ENCODE measurements at regions not wholly inside any gene's neighbourhood (a gene's known extent, or its start where the extent isn't known, plus 50 kb on each side); places are given as distances from the start of the nearest gene placed in this dataset.

- no peak for DNase-seq
These were observed 87.7 kb downstream of the DCK start for GRCh38 chr4:71081192-71081591.

GRCh38 chr4:71093745-71094144 lies 100.3 kb downstream of the DCK start:
- DNase-seq: no peak

- no peak for DNase-seq
These were observed 100.8 kb downstream of the DCK start for GRCh38 chr4:71094201-71094600.

GRCh38 chr4:71095141-71095540 lies 101.7 kb downstream of the DCK start:
- no peak for DNase-seq

GRCh38 chr4:71095545-71095944 lies 102.1 kb downstream of the DCK start:
- no peak for DNase-seq

- peak in 2 of 5 experiments; percentile 12 to 42 for DNase-seq
These were observed 114.3 kb downstream of the DCK start for GRCh38 chr4:71107726-71108125.

- DNase-seq: no peak
These were observed 117.0 kb downstream of the DCK start for GRCh38 chr4:71110499-71110898.

- peak in 1 of 5 experiments; percentile 58 for DNase-seq
These were observed 117.7 kb downstream of the DCK start for GRCh38 chr4:71111133-71111532.

- DNase-seq: no peak
These were observed 119.8 kb downstream of the DCK start for GRCh38 chr4:71113294-71113693.

- no peak for DNase-seq
These were observed 127.5 kb downstream of the DCK start for GRCh38 chr4:71120831-71121524.

GRCh38 chr4:71123951-71124350 lies 130.5 kb downstream of the DCK start:
- no peak for DNase-seq

- no peak for DNase-seq
These were observed 131.7 kb downstream of the DCK start for GRCh38 chr4:71125137-71125536.

GRCh38 chr4:71126719-71127118 lies 133.3 kb downstream of the DCK start:
- DNase-seq: no peak

GRCh38 chr4:71130827-71131603 lies 137.6 kb downstream of the DCK start:
- DNase-seq: no peak

GRCh38 chr4:71132486-71132885 lies 139.0 kb downstream of the DCK start:
- DNase-seq: no peak

GRCh38 chr4:71133491-71133890 lies 140.0 kb downstream of the DCK start:
- DNase-seq: no peak

GRCh38 chr4:71136071-71136470 lies 142.6 kb downstream of the DCK start:
- DNase-seq: no peak

GRCh38 chr4:71138007-71138615 lies 144.7 kb downstream of the DCK start:
- no peak for DNase-seq

- DNase-seq: no peak
These were observed 147.1 kb downstream of the DCK start for GRCh38 chr4:71140563-71140962.

- DNase-seq: peak in 1 of 5 experiments; percentile 9
These were observed 147.7 kb downstream of the DCK start for GRCh38 chr4:71141125-71141524.

GRCh38 chr4:71147261-71147660 lies 153.8 kb downstream of the DCK start:
- no peak for DNase-seq

- DNase-seq: no peak
These were observed 155.1 kb downstream of the DCK start for GRCh38 chr4:71148545-71148944.

- DNase-seq: no peak
These were observed 157.6 kb downstream of the DCK start for GRCh38 chr4:71151054-71151453.

GRCh38 chr4:71156616-71157015 lies 163.2 kb downstream of the DCK start:
- no peak for DNase-seq
